IPS-15b (cell line): ENCODE measurements at regions not wholly inside any gene's neighbourhood (a gene's known extent, or its start where the extent isn't known, plus 50 kb on each side); places are given as distances from the start of the nearest gene placed in this dataset.

Experiments used
- H3K27me3 ChIP-seq: one replicate; pipeline ENCODE4 v1.6.1; 2013; ENCODE audit warnings: low read length; ENCODE audit not compliant: control insufficient read depth, insufficient read depth
- H3K36me3 ChIP-seq: one replicate; pipeline ENCODE4 v1.6.1; 2013; ENCODE audit warnings: low read length; ENCODE audit not compliant: control insufficient read depth, insufficient read depth
- H3K4me1 ChIP-seq: one replicate; pipeline ENCODE4 v1.6.1; 2013; ENCODE audit warnings: mild to moderate bottlenecking, low read length; ENCODE audit not compliant: control insufficient read depth, insufficient read depth
- H3K4me3 ChIP-seq: one replicate; pipeline ENCODE4 v1.5.1; 2013; ENCODE audit warnings: low read depth, low read length
- H3K9ac ChIP-seq: one replicate; pipeline ENCODE4 v1.6.1; 2013; ENCODE audit warnings: low read depth, mild to moderate bottlenecking, low read length
- H3K9me3 ChIP-seq: one replicate; pipeline ENCODE4 v1.6.1; 2013; ENCODE audit warnings: mild to moderate bottlenecking, low read length; ENCODE audit not compliant: control insufficient read depth, insufficient read depth

DNA sequence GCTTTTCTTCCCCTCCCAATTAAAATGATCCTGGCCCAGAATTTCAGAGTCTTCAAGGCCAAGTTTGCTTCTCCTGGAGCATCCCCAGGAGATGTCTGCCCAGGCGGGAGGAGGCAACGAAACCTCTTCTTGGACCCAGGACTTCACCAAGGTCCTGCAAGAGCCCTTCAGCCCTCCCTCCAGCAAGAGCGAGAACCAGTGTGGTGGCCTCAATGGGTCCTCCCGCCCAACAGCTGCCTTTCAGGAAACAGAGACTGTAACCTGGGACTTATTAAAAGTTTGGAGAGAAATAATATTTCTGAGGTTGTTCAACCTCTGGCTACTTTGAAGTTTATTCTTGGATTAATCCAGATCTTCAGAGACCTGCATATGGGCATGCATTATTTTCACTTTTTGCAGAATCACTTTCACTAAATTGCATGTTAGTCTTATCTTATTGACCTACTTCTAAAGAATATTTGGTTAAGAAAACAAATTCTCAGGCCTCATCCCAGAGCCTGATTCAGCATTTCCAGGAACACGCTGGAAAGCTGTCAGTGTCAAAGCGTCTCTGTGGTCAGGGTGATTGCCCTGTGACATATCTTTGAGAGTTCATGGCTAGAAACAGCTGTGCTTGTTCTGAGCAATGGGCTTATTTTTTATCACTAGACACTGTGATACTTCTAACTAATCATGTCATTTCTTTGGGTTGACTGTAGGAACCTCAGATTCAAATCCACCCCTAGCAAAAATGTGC is 66.0 kb upstream of the CLDN14 start:
- Histone ChIP-seq H3K9ac (no peak overlapping the region), H3K9me3 (no peaks in the 10 kb centered on the region), H3K27me3 (no peaks in the 10 kb centered on the region), H3K4me1 (no peaks in the 10 kb centered on the region), H3K36me3 (no peaks in the 10 kb centered on the region), H3K4me3 (no peak overlapping the region)

- Histone ChIP-seq H3K9ac (no peak overlapping the region), H3K27me3 (no peaks in the 10 kb centered on the region)
Measured at GRCh38 chr21:36547464-36547863, 67.5 kb upstream of the CLDN14 start.

DNA sequence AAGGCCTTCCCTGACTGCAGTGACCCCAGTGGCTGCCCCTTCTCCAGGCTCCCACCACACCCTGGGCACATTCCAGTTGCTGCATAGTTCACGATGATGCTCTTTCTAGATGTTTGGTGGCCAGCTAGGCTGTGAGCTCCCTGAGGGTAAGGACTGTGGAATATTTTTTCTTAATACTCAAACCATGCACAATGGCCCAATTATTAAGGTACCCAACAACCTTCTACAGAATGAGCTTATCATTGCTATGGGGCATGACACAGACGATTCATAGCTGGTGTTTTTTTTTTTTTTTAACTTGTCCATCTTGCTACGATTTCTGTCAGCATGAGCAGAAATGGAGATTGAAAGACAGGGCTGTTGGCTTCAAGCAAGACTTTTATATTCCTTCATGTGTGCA is 68.9 kb upstream of the CLDN14 start:
- Histone ChIP-seq H3K27me3 (no peaks in the 10 kb centered on the region), H3K36me3 (no peaks in the 10 kb centered on the region), H3K9ac (no peak overlapping the region), H3K4me1 (peaks cover 2% of the 10 kb centered on the region), H3K9me3 (no peaks in the 10 kb centered on the region), H3K4me3 (no peak overlapping the region)

More at GRCh38 chr21:36547464-36547863, 67.5 kb upstream of the CLDN14 start:
- Histone ChIP-seq H3K4me1 (peaks cover 2% of the 10 kb centered on the region), H3K9me3 (no peaks in the 10 kb centered on the region), H3K4me3 (no peak overlapping the region), H3K36me3 (no peaks in the 10 kb centered on the region)

- no peaks in the 10 kb centered on the region for H3K9me3 ChIP-seq
- no peak overlapping the region for H3K4me3 ChIP-seq
- no peaks in the 10 kb centered on the region for H3K27me3 ChIP-seq
- H3K4me1 ChIP-seq, result peaks cover 2% of the 10 kb centered on the region
- H3K36me3 ChIP-seq, result no peaks in the 10 kb centered on the region
- no peak overlapping the region for H3K9ac ChIP-seq
Measured at GRCh38 chr21:36549470-36549869, 69.5 kb upstream of the CLDN14 start.

DNA sequence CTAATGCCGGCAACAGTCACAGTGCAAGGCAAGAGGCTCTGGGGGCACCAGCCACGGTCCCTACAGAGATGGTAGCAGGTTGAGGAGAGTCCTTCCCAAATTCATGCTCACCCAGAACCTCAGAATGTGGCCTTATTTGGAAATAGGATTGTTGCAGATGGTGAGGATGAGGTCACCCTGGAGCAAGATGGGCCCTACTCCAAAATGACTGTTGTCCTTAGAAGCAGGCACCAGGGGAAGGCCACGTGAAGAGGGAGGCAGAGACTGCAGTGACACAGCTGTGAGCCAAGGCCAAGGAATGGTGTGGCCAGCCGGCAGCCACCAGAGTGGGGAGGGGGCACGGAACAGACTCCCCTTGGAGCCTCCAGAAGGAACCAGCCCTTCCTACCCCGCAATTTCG is 70.8 kb upstream of the CLDN14 start:
- H3K9ac ChIP-seq, result no peak overlapping the region
- H3K4me3 ChIP-seq, result no peak overlapping the region
- H3K36me3 ChIP-seq, result no peaks in the 10 kb centered on the region
- no peaks in the 10 kb centered on the region for H3K9me3 ChIP-seq
- no peaks in the 10 kb centered on the region for H3K27me3 ChIP-seq
- peaks cover 2% of the 10 kb centered on the region for H3K4me1 ChIP-seq

DNA sequence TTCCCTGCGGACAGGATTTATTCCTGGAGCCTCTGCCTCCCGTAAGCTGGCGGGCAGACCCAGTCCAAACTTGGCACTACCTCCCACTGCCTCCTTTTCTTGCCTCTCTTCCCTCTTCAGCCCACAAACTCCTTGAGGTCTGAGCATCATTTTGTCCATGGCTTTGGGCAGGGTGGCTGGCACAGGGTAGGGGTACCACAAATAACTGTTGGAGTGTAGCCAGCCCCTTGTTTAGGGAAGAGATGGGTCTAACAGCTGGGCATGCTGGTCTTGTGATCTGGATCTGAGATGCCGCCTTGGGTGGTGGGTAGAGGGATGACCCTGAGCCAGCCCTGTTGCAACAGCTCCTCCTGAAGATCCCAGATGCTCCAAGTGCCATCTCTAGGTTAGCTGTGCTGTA is 71.4 kb upstream of the CLDN14 start:
- H3K27me3 ChIP-seq, result no peaks in the 10 kb centered on the region
- H3K36me3 ChIP-seq, result no peaks in the 10 kb centered on the region
- H3K9me3 ChIP-seq, result no peaks in the 10 kb centered on the region
- H3K4me3 ChIP-seq, result no peak overlapping the region
- H3K4me1 ChIP-seq, result peaks cover 2% of the 10 kb centered on the region
- no peak overlapping the region for H3K9ac ChIP-seq

DNA sequence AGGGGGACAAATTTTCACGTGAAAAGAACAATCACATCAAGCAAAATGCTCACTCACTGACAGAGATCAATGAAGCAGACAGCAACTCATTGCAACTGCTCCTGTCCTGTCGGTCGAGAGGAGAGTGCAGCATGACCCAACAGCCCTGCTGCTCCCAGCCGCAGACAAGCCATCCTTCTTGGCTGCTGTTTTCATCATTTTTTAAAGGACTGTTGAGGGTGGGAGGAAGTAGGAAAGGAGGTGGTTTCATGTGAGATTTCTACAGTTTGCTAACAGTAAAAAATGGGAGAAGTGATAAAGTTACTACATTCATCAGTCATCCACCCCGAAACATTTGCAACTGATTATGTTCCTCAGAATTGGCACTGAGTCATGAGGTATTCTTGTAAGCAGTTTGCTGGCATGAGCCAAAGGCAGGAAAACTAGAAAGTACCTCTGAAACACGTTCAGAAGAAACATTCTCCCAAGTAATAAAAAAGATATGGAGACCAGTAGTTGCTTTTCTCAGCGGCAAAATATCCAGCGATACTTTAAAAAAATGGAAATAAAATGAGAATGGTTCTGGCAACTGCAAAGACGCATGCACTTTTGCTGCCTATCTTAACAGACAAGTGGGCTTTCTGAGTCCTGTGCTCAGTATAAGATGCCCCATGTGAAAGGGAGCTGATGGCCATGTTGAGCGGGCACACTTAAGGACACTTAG is 72.0 kb upstream of the CLDN14 start:
- H3K9me3 ChIP-seq, result no peaks in the 10 kb centered on the region
- no peaks in the 10 kb centered on the region for H3K36me3 ChIP-seq
- H3K27me3 ChIP-seq, result no peaks in the 10 kb centered on the region
- no peak overlapping the region for H3K9ac ChIP-seq
- H3K4me1 ChIP-seq, result peaks cover 2% of the 10 kb centered on the region
- no peak overlapping the region for H3K4me3 ChIP-seq

- Histone ChIP-seq H3K9me3 (no peaks in the 10 kb centered on the region), H3K4me3 (no peak overlapping the region), H3K4me1 (peaks cover 2% of the 10 kb centered on the region), H3K27me3 (no peaks in the 10 kb centered on the region), H3K36me3 (no peaks in the 10 kb centered on the region), H3K9ac (no peak overlapping the region)
Measured at GRCh38 chr21:36552434-36552785, 72.5 kb upstream of the CLDN14 start.

GRCh38 chr21:36553406-36553805 is 73.5 kb upstream of the CLDN14 start:
- no peaks in the 10 kb centered on the region for H3K27me3 ChIP-seq
- peaks cover 2% of the 10 kb centered on the region for H3K4me1 ChIP-seq
- no peaks in the 10 kb centered on the region for H3K36me3 ChIP-seq
- no peaks in the 10 kb centered on the region for H3K9me3 ChIP-seq
- H3K9ac ChIP-seq, result no peak overlapping the region
- H3K4me3 ChIP-seq, result no peak overlapping the region

DNA sequence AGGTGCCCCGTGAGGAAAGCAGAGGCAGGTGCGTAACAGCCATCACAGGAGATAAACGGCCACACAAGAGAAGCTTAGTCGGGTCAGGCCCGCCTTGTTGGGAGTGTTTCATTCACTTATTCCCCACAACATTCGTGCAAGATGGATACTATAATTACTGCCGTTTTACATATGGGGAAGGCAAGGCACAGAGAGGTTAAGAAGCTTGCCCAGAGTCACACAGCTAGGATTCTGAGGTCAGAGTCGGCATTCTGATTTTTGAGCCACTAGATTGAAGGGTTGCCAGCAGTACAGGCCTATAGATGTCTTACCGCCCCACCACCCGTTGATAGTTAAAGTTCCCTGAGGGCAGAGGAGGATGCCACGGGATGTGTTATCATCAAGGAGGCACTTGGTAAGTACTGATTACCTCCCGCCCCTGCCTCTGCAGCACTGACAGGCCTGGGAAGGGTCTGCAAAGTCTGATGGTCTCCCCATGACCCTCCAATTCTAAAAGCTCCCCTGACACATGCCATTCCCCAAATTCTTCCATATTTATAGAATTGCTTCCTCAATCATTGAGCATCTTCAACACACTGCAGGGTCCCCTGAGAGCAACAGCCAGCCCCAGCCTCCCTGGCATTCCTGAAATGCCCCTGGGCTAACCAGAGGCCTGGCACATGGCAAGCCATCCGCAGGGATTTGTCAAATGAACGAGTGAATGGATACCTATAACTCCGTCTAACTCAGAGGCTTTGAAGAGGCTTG is 74.7 kb upstream of the CLDN14 start:
- H3K9ac ChIP-seq, result no peak overlapping the region
- H3K4me3 ChIP-seq, result no peak overlapping the region
- no peaks in the 10 kb centered on the region for H3K36me3 ChIP-seq
- no peaks in the 10 kb centered on the region for H3K27me3 ChIP-seq
- no peaks in the 10 kb centered on the region for H3K9me3 ChIP-seq
- peaks cover 2% of the 10 kb centered on the region for H3K4me1 ChIP-seq

DNA sequence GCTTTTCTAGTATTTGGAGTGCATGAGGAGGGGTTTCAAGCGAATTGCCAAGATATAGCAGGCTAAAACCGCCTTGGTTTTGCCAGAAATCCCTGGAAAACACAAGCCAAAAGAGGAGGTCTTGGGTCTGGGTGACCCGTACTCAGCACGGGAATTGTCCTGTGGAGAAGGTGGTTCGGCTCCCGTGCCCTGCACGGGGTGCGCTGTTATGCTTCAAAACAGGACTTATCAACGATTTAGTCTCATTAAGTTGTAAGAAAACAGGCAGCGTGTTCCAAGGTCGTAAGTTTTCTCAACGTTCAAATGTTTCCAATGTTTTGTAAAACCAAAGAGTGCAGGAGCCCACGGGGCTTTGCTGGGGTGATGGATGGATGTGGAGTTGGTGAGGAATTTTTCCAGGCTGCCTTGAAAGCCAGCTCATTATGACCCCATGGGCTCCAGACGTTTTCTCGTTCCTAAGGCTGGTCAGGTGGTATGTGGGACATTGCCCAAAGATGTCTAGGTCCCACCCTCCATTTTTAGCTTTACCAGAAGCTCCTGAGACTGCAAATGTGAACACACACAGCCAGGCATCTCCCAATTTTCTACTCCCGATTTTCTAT is 75.4 kb upstream of the CLDN14 start:
- no peak overlapping the region for H3K9ac ChIP-seq
- peaks cover 2% of the 10 kb centered on the region for H3K4me1 ChIP-seq
- no peaks in the 10 kb centered on the region for H3K27me3 ChIP-seq
- no peaks in the 10 kb centered on the region for H3K9me3 ChIP-seq
- no peaks in the 10 kb centered on the region for H3K36me3 ChIP-seq
- no peak overlapping the region for H3K4me3 ChIP-seq
